NCI-H146 treated with DMSO at 0.1 percent for 48 hours (cell line): ENCODE measurements at regions not wholly inside any gene's neighbourhood (a gene's known extent, or its start where the extent isn't known, plus 50 kb on each side); places are given as distances from the start of the nearest gene placed in this dataset.
"Not testable (repeated sequence)": the region's sequence is repeated elsewhere in the genome, so short reads cannot be mapped to it uniquely, and the experiment has no call there.

ENCODE experiments used
- DNase-seq: peaks from one replicate; lab custom pipeline; 2025; ENCODE audit not compliant: unreplicated experiment; lab: John Stamatoyannopoulos, UW

- not testable (repeated sequence) for DNase-seq
Observed at GRCh38 chr12:9413862-9414261, 193.9 kb downstream of the KLRB1 start.

DNA sequence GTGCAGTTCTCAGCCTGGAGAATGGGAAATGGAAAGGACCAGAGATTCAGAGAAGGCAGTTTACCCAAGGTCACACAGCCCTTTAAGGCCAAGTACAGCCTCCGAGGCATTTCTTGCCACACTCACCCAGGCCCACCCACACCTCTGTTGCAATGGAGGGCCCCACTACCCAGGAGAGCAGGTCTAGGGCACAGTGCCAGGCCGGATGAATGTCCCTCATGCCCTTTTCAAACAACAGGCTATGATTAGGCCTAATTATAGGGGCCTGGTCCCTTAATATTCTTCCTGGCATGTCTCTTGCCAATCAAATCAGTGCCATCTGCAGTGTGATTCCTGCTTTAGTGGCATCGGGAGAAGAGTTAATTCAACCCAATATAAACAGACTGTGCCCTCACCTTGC lies 195.3 kb downstream of the KLRB1 start:
- not testable (repeated sequence) for DNase-seq

DNA sequence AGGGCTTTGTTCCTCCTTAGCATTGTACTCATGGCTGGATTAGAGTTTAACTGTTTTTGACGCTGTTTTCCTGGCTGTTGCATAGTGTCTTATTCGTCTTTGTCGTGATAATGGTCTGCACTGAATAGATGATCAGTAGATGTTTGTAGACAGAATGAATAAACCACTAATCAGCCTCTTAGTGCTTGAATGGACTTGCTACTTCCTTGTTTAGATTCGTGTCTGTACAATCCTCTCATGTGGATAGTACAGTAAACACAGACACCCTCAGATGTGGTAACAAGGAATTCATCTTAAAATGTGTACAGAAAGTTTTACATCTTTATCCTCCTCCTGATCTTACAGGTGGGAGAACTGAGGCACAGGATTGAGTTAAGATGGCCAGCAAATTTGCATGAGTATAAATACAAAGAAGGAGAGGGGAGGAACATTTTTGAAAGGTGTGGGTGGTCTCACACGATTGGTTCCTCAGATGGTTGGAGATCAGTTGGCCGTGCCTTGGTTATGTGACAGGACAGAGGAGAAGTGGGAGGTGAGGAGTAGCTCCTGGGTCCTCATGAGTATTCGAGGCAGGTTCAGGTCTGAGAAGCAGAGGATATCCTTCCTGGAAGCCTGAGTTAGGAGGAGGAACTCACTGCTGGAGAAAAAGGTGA lies 196.0 kb downstream of the KLRB1 start:
- not testable (repeated sequence) for DNase-seq

DNA sequence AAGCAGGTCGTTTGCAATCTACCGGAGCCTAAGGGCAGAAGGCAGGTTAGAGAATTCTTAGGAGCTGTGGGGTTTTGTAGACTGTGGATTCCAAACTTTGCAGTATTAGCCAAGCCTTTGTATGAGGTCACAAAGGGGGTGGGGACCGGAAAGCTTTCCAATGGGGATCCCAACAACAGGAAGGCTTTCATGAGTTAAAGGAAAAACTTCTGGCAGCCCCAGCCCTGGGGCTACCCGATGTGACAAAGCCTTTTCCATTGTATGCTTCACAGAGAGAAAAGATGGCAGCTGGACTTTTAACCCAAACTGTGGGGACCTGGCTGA lies 199.2 kb upstream of the PZP start:
- not testable (repeated sequence) for DNase-seq

GRCh38 chr12:9406564-9407424 lies 198.6 kb upstream of the PZP start:
- no peak for DNase-seq

DNA sequence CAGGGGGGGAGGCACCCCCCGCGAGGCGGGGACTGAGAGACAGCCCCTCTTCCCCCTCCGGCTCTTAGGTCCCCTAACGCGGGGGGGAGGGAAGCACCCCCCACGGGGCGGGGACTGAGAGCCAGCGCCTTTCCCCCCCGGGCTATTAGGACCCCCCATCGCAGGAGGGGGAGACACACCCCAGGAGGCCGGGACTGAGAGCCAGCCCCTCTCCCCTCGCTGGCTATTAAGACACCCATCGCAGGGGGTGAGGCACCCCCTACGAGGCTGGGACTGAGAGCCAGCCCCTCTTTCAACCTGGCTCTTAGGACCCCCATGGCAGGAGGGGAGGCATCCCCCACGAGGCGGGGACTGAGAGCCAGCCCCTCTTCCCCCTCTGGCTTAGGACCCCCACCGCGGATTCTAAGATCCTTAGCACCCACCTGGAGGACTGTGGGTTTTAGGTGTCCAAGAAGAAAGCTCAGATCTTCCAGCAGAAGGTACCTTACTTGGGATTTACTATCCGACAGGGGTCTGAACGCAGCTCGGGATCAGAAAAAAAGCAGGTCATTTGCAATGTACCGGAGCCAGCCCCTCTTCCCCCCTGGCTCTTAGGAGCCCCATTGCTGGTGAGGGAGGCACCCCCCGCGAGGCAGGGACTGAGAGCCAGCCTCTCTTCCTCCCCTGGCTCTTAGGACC lies 197.8 kb upstream of the PZP start:
- no peak for DNase-seq

DNA sequence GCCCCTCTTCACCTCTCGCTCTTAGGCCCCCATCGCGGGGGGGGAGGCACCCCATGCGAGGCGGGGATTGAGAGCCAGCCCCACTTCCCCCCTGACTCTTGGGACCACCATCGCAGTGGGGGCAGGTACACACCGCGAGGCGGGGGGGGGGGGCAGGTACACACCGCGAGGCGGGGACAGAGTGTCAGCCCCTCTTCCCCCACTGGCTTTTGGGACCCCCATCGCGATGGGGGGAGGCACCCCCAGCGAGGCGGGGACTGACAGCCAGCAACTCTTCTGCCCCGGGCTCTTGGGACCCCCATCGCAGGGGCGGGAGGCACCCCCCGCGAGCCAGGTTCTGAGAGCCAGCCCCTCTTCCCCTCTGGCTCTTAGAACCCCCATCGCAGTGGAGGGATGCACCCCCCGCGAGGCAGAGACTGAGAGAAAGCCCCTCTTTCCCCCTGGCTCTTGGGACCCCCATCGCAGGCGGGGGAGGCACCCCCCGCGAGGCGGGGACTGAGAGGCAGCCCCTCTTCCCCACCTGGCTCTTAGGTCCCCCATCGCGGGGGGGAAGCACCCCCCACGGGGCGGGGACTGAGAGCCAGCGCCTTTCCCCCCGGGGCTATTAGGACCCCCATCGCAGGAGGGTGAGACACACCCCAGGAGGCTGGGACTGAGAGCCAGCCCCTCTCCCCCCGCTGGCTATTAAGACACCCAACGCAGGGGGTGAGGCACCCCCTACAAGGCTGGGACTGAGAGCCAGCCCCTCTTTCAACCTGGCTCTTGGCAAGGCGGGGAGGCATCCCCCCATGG lies 196.5 kb upstream of the PZP start:
- DNase-seq: no peak

GRCh38 chr12:9404031-9404430 lies 195.8 kb upstream of the PZP start:
- DNase-seq: no peak

DNA sequence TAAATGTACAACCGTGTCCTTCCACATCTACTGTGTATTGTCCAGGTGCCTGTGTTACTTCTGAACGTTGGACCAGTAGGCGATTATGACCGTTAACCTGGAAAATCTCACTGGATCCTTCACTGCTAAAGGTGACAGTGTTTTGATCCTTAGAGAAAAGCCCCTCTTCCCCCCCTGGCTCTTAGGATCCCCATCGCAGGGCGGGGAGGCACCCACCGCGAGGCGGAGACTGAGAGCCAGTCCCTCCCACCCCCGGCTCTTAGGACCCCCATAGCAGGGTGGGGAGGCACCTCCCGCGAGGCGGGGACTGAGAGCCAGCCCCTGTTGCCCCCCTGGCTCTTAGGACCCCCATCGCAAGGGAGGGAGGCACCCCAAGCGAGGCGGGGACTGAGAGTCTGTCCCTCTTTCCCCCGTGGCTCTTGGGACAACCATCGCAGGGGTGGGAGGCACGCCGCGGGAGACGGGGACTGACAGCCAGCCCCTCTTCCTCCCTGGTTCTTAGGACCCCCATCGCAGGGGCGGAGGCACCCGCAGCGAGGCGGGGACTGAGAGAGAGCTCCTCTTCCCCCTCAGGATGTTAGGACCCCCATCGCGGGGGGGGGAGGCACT lies 194.3 kb upstream of the PZP start:
- DNase-seq: not testable (repeated sequence)

DNA sequence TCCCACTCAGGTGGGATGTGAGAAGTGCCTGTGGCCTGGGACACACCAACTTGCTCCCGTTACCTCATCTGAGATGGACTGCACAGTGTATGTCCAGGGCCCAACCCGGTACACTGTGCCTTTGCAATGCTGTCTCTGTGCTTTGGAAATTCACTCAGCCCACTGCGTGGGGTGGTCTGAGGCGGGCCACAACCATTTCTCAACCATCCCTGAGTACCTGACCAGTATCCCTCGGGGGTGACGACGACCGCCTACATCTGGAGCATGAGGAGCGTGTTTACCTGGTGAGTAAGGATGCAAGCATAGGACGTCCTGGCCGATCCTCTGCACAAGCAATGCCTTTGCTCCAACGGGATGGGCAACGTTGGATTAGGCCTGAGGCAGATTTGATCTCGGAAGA lies 188.2 kb upstream of the PZP start:
- DNase-seq: not testable (repeated sequence)

DNA sequence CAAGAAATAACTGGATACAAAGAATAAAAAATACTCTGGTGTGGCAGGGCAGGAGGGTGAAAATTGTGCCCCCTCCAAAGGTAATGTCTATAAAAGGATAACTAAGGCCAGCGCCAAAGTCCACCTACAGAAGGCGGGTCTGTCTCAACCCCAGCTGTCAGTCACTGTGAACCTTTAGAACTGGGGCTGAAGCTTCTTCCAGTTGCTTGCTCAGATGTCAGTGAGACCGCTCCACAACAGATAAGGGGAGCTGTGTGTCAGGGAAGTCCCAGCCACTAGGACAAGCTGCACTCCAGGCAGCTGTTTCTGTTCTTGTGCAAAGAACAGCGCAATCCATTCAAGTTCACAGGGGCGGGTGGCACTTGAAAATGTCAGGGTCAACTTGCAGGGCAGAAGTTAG lies 187.0 kb upstream of the PZP start:
- not testable (repeated sequence) for DNase-seq

DNA sequence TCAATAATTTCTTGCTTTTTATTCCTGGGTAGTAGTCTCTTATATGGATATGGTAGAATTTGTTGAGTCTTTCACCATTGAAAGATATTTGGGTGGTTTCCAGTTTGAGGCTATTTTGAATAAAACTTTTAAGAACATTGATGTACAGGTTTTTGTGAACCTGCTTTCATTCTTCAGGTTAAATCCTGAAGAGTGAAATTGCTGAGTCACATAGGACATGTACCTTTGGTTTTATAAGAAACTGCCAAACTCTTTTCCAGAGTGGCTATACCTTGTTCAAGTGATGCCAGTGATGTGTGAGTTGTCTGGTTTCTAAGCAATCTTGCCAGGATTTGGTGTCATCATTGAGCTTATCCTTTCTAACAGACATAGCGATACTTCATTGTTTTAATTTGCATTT lies 184.6 kb upstream of the PZP start:
- no peak for DNase-seq

GRCh38 chr12:9391815-9392214 lies 183.6 kb upstream of the PZP start:
- peak; percentile 64 for DNase-seq

DNA sequence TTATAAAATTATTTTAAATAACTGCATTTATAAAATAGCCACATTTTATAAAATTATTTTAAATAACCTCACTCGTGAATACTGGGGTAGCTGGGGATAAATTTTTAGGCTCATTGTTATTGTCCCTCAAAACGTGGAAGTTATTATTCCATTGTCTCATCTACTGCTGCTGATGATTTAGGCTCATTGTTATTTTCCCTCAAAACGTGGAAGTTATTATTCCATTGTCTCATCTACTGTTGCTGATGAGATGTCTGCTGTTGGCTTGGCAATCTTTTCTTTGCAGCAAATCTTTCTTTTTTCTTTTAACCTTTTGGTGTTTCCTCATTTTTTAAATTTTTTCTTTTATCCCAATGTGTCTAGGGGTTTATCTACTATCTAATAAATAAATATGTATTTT lies 182.6 kb upstream of the PZP start:
- DNase-seq: no peak

DNA sequence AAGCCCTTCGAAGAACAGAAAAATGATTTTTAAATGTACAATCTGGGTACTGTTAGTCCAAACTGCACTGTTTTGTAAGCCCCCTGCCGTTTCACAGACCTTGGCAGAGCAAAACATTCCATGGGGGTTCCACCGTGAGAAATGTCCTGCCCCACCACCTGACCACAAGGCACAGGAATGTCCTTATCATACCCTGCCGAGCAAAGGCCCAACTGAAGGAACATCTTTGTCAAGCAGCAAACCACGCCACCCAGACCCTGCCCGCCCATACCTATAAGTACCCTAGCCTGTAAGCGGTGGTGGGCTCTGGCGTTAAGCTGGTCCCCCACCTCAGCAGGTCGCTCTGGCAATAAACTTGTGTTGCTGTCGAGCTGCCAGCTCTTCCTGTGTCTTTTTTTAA lies 181.6 kb upstream of the PZP start:
- no peak for DNase-seq

DNA sequence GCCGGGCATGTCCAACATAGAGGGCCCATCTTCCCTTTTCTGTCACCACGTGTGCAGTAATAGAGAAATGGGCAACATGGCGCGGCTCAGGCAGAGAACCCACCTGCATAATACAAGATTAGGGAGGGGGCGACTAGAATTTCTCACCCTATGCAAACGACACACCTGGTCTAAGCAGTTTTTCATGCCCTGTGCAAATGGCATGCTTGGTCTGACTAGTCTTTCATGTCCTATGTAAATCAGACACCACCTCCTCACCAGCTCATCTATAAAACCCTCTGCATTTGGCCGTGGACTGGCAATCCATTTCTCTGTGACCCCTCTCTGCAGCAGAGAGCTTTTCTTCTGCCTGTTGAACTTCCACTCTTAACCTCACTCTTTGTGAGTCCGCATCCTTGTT lies 180.2 kb upstream of the PZP start:
- peak; percentile 63 for DNase-seq

- DNase-seq: no peak
Observed at GRCh38 chr12:9387450-9387849, 179.3 kb upstream of the PZP start.

- no peak for DNase-seq
Observed at GRCh38 chr12:9383585-9383984, 175.4 kb upstream of the PZP start.

DNA sequence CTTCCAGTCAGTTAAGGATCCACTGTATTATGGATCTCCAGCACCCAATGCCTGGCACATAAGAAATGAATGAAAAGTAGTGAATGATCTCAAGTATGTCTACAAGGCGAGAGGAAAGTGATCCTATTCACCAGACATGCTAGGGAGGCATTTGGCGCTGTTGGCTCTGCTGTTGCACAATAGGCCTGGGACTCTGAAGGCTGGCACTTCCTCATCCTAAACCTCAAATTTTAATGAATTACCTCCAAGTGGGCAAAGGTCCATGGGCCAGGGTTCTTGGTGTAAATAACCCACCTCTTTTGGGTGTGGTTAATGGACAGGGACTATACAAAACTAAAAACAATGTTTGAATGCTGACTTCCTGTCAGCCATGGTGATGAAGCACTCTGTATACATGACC lies 173.4 kb upstream of the PZP start:
- DNase-seq: no peak

DNA sequence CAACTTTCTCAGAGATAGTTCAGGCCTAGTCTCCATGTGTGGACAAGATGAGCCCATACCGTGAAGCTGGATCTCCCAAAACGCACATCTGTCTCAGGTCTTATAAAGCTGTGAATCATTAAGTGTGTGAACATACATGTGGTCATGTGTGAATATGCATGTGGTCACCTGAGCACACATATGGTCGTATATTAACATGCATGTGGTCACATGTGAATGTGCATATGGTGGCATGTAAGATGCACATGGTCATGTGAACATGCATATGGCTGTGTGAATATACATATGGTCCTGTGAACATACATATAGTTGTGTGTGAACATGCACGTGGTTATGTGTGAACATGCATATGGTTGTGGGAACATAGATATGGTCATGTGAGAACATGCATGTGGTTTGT lies 172.5 kb upstream of the PZP start:
- DNase-seq: no peak
